ENCODE measurements at regions not wholly inside any gene's neighbourhood (a gene's known extent, or its start where the extent isn't known, plus 50 kb on each side); places are given as distances from the start of the nearest gene placed in this dataset.

DNA sequence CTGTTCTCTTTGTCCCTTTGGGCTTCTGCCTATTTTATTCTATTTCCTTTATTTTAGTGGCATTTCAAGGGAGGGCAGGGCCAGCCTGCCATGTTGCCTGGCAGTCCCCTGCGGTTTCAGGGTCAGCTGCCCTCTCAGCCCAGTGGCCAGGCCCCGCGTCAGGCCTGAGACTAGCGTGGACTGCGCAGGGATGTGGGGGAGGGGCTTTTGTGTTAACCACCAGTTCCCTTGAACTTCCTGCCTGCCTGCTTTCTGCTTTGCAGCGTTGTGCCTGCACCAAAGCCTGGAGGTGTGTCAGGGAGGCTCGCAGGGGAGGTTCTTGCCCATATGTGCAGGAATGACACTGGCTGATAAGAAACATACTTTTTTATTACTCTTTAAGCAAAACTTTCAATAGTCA, 157.6 kb downstream of the SLC35B3 start:
- no peak for DNase-seq (ENCODE audit: low read depth in 4 of 4, low spot score in 1 of 4)

DNA sequence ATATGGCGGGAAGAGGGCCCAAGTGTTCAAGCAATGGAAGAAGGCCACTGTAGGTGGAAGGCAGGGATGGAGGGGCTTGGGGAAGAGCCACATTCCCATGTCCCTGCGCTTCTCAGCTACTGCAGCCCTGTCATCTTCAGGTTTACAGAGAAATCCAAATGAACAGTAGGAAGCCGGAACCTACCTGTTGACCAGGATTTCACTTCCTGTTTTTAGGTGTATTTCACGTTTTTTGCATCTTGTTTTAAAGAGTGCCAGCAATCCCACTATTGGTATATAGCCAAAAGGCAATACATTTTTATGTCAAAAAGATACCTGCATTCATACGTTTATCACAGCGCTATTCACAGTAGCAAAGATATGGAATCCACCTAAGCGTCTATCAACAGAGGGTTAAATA, 159.2 kb downstream of the SLC35B3 start:
- DNase-seq (ENCODE audit: low read depth in 4 of 4, low spot score in 1 of 4) = no peak

DNA sequence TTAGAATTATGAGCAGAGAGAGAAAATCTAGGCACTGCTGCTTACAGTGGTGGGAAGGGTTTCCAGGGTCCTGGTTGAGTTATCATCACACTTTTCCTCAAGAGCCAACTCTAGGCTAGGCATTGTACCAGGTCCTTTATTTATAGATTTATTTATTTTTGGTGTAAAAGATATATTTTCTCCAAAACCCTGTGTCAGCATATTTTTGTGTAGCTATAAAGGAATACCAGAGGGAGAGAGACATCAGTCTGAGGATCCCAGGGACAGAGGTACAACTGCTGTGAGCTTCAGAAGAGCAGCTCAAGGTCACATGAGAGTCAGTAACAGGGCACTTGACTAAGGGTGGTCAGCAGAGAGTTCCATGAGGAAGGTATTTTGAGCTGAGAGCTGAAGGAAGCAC, 159.7 kb downstream of the SLC35B3 start:
- DNase-seq (ENCODE audit: low read depth in 4 of 4, low spot score in 1 of 4) = no peak

DNA sequence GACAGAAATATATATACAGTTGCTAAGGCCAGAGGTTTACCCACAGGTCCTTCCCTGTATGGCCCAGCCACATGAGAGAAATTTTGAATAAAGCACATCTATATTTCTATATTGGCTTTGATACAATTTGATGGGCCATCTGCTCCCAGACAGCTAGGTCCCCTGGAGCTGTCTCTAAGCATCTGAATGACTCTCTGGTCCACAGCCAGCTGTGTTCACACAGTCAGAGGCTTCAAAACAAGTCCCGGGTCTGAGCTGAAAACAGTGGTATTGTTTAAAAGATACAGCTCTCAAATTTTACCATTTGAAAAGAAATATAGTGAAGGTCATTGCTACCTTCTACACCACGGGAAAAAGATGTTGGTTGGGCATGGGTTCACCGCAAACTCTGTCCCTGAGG, 161.1 kb downstream of the SLC35B3 start:
- no peak for DNase-seq (ENCODE audit: low read depth in 4 of 4, low spot score in 1 of 4)

DNA sequence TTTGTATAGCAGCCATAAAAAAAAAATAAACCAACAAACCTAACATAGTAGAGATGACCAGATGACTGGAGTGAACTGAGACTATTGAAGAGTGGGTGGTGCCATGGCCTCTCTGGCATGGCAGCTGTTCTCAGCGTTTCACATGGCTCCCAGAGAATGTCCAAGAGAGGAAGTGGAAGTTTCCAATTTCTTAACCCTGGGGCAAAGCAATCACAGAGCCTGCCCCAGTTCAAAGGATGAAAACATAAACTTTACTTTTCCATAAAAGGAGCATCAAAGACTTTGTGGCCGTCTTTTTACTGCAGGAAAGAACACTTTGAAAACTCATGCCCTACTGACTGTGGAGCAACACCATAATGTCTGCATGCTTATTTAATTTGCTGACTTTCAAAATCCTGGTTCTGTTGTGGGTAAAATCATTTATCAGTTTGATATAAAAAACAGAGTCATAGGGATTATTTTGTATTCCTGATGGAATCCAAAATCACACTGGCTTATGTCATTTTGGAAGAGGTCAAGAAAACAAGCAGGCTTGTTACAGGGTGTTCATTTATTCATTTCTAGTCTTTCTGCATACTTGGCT, 165.4 kb downstream of the SLC35B3 start:
- no peak for DNase-seq (ENCODE audit: low read depth in 4 of 4, low spot score in 1 of 4)

DNA sequence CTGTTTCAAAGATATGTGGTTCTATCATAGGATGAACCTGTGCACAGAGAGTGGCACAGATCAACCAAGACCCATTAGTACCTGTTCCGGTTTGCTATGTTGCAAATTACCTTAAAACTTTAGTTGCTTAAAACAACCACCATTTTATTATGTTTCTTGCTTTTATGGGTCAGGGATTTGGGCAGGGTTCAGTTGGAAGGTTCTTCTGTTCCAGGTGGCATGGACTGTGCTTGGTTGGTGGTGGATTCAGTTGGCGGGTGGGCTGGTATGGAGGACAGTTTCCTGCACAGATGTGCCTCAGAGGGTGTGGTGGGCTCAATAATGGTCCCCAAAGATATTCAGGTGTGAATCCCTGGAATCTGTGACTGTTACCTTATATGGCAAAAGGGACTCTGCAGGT, 166.3 kb downstream of the SLC35B3 start:
- no peak for DNase-seq (ENCODE audit: low read depth in 4 of 4, low spot score in 1 of 4)

DNA sequence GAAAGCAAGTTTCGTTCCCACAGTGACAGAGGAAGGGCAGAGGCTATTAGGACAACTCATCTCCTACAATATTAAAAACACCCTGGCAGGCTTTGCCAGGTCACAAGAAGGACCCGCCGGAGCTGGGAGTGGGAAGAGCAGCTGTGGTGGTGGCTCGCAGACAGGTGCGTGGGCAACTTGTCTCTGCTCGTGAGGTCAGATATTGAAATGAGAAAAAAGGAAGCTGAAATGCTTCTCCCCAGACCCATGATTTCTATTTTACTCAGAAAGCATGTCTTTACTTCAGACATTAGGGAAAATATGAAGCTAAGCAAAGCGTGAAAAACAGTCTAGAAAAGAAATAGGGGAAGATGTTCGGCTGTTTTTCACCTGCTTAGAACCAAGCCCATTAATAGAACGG, 166.3 kb upstream of the EEF1E1 start:
- DNase-seq (ENCODE audit: low read depth in 4 of 4, low spot score in 1 of 4) = no peak

DNA sequence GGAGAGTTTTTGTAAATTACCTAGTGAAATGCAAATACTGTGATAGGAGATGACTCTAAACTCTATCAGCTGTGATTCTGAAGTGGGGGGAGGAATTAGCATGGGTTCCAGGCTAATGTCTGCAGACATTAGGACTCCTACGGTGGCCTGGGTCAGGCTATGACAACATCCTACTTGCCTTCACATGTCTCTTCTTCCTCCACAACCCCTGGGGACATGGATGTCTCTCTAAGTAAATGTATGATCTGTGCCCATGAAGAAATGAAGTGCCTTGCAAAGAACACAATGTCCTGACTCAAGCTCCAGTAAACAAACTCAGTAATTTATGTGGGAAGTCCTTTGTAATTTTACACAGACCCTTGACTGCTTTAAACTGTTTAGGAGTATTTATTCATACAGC, 165.8 kb upstream of the EEF1E1 start:
- no peak for DNase-seq (ENCODE audit: low read depth in 4 of 4, low spot score in 1 of 4)

DNA sequence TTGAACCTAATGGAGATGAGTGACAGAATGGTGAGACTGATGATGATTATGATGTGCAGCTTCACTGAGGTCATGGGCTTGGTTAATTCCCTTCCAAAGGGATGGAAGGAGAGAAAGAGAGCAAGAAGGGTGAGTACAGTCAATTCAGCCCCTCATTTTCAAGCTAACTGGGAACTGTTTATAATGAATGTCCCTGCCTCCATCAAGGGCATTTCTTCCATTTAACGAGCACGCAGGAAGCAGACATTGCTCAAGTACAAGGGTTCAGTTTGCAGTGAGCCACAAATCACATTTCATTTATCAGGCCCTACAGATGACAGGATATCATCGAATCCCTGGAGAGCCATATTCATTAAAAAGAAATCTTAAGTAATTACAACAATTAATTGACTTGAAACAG, 158.3 kb upstream of the EEF1E1 start:
- no peak for DNase-seq (ENCODE audit: low read depth in 4 of 4, low spot score in 1 of 4)

DNA sequence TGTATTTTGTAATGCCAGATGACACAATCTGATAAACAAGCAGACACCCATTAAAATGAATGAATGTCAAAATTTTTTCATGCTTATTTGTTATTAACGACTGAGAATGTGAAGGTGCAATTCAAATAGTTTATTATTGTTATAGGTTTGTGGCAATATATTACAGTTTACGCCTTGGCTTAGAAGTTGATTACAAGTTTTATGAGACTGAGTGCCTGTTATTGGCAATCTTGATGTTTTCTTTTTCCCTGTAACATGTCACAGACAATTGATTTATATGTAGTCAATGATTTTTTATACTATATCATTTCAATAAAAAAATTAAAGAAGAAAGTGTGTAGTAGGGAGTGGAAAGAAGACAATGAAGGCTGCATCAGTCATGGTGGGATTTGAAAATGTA, 144.1 kb upstream of the EEF1E1 start:
- DNase-seq (ENCODE audit: low read depth in 4 of 4, low spot score in 1 of 4) = no peak

DNA sequence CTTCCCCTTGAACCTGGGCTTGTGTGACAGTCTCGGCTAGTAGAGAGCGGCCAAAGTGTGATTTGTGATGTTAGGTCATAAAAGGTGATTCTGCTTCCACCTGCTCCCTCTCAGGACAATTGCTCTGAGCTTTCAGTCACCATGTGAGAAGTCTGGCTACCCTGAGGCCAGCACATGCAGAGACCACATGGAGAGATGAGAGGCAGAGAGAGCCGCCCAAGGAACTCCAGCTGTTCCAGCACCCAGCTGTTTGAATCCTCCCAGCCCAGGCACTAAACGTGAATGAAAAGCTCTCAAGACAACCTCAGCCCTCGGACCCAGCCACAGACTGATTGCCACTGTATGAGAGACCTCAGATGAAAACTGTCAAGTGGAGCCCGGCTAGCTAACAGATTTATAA, 143.4 kb upstream of the EEF1E1 start:
- DNase-seq (ENCODE audit: low read depth in 4 of 4, low spot score in 1 of 4) = no peak

DNA sequence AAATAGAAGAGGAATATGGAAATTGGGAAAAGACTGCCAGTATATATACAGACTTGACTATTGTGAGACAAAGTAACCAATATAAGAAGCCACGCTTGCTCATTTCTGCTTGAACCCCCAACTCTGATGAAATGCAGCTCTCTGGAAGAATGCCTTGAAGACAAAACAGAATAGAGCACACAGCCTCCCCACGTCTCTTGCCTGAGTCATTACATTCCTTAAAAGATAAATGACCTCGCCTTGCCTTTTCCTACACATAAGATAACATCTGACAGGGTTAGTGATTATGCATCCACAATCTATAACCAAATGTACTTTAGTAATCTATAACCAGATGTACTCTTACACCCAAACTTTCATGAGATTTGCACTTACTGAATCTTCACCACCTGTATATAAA, 141.1 kb upstream of the EEF1E1 start:
- no peak for DNase-seq (ENCODE audit: low read depth in 4 of 4, low spot score in 1 of 4)

DNA sequence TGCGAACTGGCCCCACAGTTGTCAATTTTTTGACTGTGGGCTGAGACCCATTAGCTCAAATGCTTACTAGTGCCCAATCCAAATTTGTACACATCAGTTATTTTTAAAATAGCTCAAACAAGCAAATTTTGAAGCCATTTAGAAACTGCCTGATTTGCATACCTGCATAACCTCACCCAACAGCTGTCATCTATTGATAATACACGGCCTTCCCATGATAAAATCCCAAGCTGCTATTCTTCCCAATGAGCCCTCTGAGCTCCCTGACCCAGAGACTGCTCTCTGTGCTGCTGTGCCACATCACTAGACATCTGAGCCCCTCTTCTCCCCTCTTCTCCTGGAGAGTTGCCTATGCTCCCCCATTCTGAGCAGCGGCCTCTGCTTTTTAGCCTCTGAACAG, 140.5 kb upstream of the EEF1E1 start:
- DNase-seq (ENCODE audit: low read depth in 4 of 4, low spot score in 1 of 4) = no peak

DNA sequence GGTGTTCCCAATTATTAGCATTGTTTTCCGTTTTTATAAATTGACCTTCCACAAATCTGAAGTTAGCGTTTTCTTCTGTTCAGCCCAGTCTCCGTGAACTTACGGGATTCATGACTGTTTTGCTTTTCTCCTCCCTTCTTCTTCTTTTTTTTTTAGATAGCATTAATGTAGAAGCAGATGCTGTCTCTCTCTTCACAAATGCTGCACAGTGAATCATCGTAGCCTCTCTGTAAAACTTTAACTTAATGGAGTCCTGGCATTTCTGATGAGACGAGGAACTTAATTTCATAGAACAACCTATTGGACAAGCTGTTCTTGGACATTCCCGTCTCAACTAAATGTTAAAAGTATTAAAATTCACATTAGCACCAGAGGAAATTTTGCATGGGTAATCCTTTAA, 138.0 kb upstream of the EEF1E1 start:
- DNase-seq (ENCODE audit: low read depth in 4 of 4, low spot score in 1 of 4) = no peak

DNA sequence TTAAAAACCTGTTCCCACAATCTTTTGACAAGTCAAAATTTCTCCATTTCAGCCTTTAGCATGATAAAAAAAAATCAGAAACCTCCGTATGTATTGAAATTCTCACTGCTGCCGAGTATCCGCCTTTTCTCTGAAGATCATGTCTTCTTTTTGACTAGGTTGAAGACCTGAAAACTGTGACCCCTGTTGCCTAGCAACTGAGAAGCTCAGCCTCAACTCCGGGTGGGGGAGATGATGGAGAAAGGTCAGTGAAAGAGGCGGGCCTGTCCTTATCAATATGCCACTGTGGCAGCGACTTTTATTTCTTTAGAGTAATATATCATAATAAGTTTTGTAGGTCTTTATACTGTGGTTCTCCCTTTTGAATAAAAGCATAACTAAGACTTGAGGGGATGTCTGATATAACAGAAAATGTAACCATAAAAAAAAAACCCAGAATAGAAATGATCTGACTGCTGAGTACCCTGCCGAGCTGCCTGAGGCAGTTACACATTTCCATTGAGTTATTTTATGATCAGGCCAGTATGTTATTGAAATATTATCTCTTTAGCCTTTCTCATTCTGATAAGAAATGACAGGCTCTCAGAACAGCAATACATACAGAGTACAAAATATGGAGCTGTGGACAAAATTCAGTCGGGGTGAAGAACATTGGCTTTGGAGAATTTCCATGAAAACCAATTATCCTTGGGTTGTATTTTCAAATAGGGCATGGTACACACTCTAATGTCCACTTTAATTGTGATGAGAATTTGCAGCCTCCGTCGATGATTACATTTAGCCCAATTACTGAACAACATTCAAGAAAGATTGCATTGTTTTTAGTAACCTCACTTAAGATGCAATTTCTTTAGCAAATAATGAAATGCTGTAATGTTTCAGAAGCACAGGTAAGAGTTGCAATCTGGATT, 136.7 kb upstream of the EEF1E1 start:
- no peak for DNase-seq (ENCODE audit: low read depth in 4 of 4, low spot score in 1 of 4)

DNA sequence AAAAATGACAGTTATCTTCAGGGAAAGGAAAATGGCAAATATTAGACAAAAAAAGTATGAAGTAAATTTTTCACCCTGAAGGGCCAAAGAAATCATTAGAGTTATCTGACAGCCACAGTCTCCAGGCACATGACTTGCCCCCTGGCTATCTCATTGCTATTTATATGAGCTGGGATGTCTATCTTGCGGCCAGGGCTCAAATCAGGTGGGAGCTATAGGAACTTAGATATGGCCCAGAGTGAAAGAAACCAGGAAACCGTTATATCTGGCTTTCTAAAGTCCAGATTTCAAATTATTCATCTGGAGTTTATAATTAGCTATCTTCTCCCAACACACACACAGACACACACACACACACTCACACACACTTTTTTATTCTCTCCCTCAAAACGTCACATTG, 135.3 kb upstream of the EEF1E1 start:
- DNase-seq (ENCODE audit: low read depth in 4 of 4, low spot score in 1 of 4) = no peak

DNA sequence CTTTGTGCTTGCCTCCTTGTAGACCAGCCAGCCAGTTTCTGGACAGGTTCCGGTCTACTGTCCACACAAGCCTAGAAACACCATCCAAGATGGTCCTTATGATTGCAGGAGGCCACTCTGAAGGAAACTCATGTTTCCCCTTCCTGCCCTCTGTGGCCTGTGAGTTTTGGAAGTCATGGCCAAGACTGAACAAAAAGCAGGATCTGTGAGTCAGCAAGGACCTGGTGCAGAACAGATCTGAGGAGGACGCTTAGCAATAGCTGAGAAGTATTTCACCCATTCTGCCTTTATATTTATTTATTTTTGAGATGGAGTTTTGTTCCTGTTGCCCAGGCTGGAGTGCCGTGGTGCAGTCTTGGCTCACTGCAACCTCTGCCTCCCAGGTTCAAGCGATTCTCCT, 134.6 kb upstream of the EEF1E1 start:
- DNase-seq (ENCODE audit: low read depth in 4 of 4, low spot score in 1 of 4) = no peak

DNA sequence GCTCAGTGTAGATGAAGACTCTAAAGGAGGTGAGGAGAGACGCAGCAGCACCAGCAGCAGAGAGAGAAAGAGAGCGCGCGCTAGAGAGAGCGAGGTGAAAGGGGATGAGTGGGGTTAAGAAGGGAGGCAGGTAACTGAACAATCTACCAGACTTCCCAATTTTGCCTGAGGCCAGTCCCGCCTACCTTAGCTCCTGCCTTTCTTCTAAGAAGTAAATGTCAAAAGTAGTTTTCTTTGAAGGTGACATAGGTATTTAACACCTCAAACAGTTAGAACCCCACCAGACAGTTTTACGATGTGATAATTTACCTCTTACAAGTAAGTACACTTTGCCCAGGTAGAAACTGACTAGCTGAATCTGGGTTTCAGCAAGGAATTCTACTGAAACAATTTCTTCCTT, 132.0 kb upstream of the EEF1E1 start:
- DNase-seq (ENCODE audit: low read depth in 4 of 4, low spot score in 1 of 4) = no peak

DNA sequence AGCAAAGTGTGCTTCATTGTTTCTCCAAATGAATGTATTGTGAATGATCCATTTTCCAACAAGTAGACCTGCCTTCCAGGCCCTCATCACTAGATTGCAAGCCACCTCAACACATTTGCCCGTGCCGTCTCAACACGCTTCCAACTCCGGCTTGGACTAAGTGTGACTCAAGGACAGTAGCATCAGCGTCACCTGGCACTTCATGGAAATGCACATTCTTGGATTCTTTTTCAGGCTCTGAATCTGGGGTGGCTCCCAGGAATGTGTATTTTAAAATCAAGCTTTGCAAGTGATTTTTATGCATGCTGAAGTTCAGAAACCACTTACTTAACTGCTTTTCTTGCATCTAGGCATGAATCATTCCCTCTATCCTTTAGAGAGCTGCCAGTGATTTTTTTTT, 129.6 kb upstream of the EEF1E1 start:
- DNase-seq (ENCODE audit: low read depth in 4 of 4, low spot score in 1 of 4) = no peak

DNA sequence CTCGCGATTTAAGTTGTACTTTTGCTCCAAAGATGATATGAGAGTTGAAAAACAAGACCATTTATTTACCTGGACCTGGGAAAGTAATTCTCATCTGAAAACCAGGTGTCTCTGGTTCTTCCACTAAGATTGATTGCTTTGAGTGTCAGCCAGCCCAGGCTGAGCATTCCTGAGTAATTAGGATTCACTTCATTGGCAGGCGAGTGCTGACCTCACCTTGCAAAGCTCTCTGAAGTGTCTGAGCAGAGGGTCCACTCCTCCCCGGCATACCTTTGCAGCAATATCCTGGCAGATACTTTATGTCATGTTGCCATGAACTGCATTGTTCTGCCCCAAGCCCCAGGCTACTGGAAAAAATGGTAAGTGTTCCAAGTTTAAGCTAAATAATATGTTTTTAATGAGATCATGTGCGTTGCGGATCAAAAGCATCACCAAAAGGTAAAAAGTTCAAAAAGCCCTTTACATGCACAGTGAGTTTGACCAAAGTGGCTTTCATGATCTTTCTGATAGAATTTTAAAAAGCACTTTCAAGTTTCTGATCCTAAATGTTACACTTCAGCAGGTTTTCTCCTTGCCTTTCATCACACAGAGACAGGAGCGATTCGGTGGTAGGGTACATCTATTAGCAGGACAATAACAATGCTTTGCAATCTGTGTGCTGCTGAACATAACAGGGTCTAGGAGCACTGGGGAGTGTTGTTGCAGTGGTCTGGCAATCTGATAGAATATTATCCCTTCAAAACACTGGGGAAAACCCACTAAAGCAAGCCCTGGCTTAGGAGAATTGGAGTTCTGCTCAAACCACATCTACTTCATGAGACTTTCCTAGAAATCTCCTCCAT, 127.8 kb upstream of the EEF1E1 start:
- no peak for DNase-seq (ENCODE audit: low read depth in 4 of 4, low spot score in 1 of 4)

DNA sequence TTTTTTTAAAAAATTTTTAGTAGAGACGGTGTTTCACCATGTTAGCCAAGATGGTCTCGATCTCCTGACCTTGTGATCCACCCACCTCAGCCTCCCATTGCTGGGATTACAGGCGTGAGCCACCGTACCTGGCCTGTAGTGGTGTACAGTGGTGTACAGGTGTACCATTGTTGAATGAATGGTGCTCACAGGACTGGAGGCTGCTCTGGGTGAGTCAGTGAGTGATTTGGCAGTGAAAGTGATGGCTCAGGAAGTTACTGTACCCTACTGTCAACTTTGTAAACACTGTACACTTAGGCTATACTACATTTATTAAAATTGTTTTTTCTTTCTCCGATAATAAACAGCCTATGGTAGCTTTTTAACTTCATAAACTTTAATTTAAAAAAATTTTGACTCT, 122.8 kb upstream of the EEF1E1 start:
- DNase-seq (ENCODE audit: low read depth in 4 of 4, low spot score in 1 of 4) = no peak

DNA sequence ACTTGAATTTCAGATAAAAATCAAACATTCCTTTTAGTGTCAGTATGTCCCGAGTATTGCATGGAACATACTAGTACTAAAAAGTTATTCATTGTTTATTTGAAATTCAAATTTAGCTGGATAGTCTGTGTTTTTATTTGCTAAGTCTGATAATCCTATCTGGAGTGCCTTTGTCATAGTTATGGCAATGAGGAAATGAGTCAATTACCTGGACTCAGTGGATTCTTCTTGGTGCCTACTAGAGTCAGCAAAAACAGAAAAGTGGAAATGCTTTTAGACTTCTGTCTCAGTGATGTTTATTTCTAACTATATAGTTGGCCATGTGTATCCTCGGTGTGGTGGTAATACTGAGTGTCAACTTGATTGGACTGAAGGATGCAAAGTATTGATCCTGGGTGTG, 121.3 kb upstream of the EEF1E1 start:
- DNase-seq (ENCODE audit: low read depth in 4 of 4, low spot score in 1 of 4) = no peak

Data from stimulated activated CD4-positive, alpha-beta T cell treated with anti-CD3 and anti-CD28 coated beads, Interleukin-1b, Interleukin-23, amount 100 ng/mL, for 24 hours (primary cell).